CD4-positive, CD25-positive, alpha-beta regulatory T cell (primary cell): ENCODE measurements at regions not wholly inside any gene's neighbourhood (a gene's known extent, or its start where the extent isn't known, plus 50 kb on each side); places are given as distances from the start of the nearest gene placed in this dataset.

Experiments
- ATAC-seq, 2 donors: fragments of 150-1000 bp; cut with Tn5 transposase; one replicate each; pipeline ENCODE4 v1.10.0; 2021; ENCODE audit warnings: low read depth in 2 of 2, moderate number of reproducible peaks in 2 of 2, moderate library complexity in 1 of 2
- DNase-seq, 3 donors: peaks; one replicate each; pipeline versions ENCODE4 v3.0.0 to v3.0.0-alpha.2; 2012 to 2022; ENCODE audit warnings: mixed read lengths in 1 of 3
- H3K27ac ChIP-seq: one replicate; pipeline ENCODE4 v1.7.0; 2013; ENCODE audit warnings: mild to moderate bottlenecking, low read length; ENCODE audit not compliant: insufficient read depth, poor library complexity, severe bottlenecking
- H3K27me3 ChIP-seq: one replicate; pipeline ENCODE4 v1.7.0; 2013; ENCODE audit warnings: low read length; ENCODE audit not compliant: control insufficient read depth, insufficient read depth
- H3K36me3 ChIP-seq: one replicate; pipeline ENCODE4 v1.7.0; 2013; ENCODE audit warnings: mild to moderate bottlenecking, low read length, moderate library complexity; ENCODE audit not compliant: control insufficient read depth, insufficient read depth
- H3K4me1 ChIP-seq: 2 replicates; pipeline ENCODE4 v1.7.0; 2013; ENCODE audit warnings: mild to moderate bottlenecking, low read length; ENCODE audit not compliant: insufficient read depth, control insufficient read depth, poor library complexity, severe bottlenecking
- H3K4me3 ChIP-seq: one replicate; pipeline ENCODE4 v1.7.0; 2013; ENCODE audit warnings: low read depth, mild to moderate bottlenecking, low read length, moderate library complexity
- H3K9me3 ChIP-seq, 2 experiments: 1 replicate in 1 of 2; 2 replicates in 1 of 2; pipeline ENCODE4 v1.7.0; 2013; ENCODE audit warnings: low read length in 2 of 2, mild to moderate bottlenecking in 1 of 2, moderate library complexity in 1 of 2; ENCODE audit not compliant: control insufficient read depth in 2 of 2
- H3K27ac Mint-ChIP-seq, 3 donors: one replicate each; pipeline ENCODE4 v1.8.0; 2020 to 2022; ENCODE audit warnings: mild to moderate bottlenecking in 3 of 3, mixed read lengths in 3 of 3, moderate library complexity in 2 of 3
- H3K27me3 Mint-ChIP-seq: one replicate; pipeline ENCODE4 v1.8.0; 2022; ENCODE audit warnings: mild to moderate bottlenecking, mixed read lengths
- H3K36me3 Mint-ChIP-seq: one replicate; pipeline ENCODE4 v1.8.0; 2020; ENCODE audit warnings: mixed read lengths
- H3K4me1 Mint-ChIP-seq, 4 donors: one replicate each; pipeline ENCODE4 v1.8.0; 2020 to 2022; ENCODE audit warnings: mixed read lengths in 4 of 4, mild to moderate bottlenecking in 1 of 4
- H3K4me3 Mint-ChIP-seq, 4 donors: one replicate each; pipeline ENCODE4 v1.8.0; 2020 to 2022; ENCODE audit warnings: mild to moderate bottlenecking in 4 of 4, mixed read lengths in 4 of 4, moderate library complexity in 3 of 4
- H3K9me3 Mint-ChIP-seq, 7 donors: one replicate each; pipeline ENCODE4 v1.8.0; 2020 to 2022; ENCODE audit warnings: mixed read lengths in 7 of 7, mild to moderate bottlenecking in 3 of 7, moderate library complexity in 2 of 7

DNA sequence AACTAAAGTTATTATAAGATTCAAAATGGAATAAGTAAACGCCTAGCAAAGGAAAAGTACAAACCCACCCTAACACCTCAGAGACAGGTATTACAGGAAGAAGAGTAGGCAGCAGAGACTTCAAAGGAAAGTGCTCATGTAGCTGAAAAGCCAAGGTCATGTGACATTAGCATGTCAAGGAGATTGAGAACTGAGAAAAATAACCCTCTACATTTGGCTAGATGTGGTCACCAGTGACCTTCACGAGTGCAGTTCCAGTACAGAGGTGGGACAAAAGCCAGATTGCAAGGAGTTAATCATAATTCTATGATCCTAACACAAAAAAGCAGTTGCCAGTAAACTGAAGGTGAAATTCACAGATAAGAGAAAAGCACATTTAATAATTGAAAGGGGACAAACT lies 252.7 kb downstream of the ZEB2 start:
- H3K4me1 ChIP-seq, result peaks cover 8% of the 10 kb centered on the region
- H3K27me3 ChIP-seq, result no peaks in the 10 kb centered on the region
- no peaks in the 10 kb centered on the region for H3K36me3 ChIP-seq
- H3K27ac ChIP-seq, result no peak overlapping the region
- ATAC-seq, result peak; percentile 68 to 71
- H3K36me3 Mint-ChIP-seq, result no peaks in the 10 kb centered on the region
- H3K27me3 Mint-ChIP-seq, result no peaks in the 10 kb centered on the region
- H3K9me3 ChIP-seq, result no peaks in the 10 kb centered on the region
- DNase-seq, result peak in 2 of 3 donors; percentile 13 to 43
- H3K27ac Mint-ChIP-seq, result peak overlapping the region in 2 of 3 donors; percentile 28 to 78
- peaks cover 11 to 31% (median 22%) of the 10 kb centered on the region in 4 donors for H3K4me1 Mint-ChIP-seq
- H3K4me3 Mint-ChIP-seq, result peak overlapping the region in 1 of 4 donors; percentile 52
- peaks cover 0 to 3% (median 0%) of the 10 kb centered on the region in 7 donors for H3K9me3 Mint-ChIP-seq
- H3K4me3 ChIP-seq, result no peak overlapping the region

DNA sequence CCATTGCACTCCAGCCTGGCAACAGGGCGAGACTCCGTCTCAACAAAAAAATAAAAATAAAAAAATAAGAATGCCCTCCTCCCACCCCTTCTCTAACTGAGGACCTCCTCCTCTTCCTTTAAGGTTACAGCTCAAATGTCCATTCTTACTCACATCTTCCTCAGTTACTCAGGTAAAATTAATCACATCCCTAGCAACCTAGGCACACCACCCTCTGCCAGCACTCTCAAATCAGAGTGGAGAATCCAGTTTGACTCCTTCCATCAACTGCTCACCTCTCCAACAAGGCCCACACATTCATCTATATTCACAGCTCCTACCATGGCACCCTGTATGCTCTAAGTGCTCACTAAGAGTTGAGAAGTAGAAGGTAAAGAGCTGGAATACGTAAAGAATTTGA lies 254.3 kb downstream of the ZEB2 start:
- Mint-ChIP-seq H3K36me3 (no peaks in the 10 kb centered on the region), H3K4me3 (peak overlapping the region in 1 of 4 donors; percentile 27), H3K9me3 (peaks cover 0 to 3% (median 0%) of the 10 kb centered on the region in 7 donors), H3K4me1 (peaks cover 21 to 31% (median 26%) of the 10 kb centered on the region in 4 donors), H3K27ac (peak overlapping the region in 2 of 3 donors; percentile 22 to 32), H3K27me3 (no peaks in the 10 kb centered on the region)
- Histone ChIP-seq H3K27ac (no peak overlapping the region), H3K4me3 (no peak overlapping the region), H3K4me1 (peaks cover 11% of the 10 kb centered on the region), H3K9me3 (no peaks in the 10 kb centered on the region), H3K27me3 (no peaks in the 10 kb centered on the region), H3K36me3 (no peaks in the 10 kb centered on the region)
- DNase-seq, result no peak
- no peak for ATAC-seq

DNA sequence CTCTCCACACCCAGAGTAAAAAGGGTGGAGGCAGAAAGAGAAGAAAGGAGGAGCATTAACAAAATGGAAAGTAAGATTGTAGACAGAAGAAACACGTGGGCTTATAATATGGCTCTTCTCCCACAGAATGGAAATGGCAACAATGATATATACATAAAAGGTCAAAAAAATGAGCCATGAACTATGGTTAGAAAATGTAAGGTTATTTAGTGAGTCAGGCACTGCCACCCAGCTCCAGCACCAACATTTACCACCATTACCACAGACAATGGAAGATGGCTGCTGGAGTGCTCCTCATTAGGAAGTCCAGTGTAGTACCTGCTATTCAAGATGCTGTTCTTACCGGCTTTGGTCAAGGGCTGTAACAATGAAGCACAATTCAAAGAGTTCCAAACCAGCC lies 258.0 kb downstream of the ZEB2 start:
- no peak for ATAC-seq
- peaks cover 6% of the 10 kb centered on the region for H3K4me1 ChIP-seq
- Mint-ChIP-seq H3K9me3 (peaks cover 0 to 13% (median 5%) of the 10 kb centered on the region in 7 donors), H3K36me3 (peaks cover 7% of the 10 kb centered on the region), H3K4me1 (peaks cover 10 to 28% (median 21%) of the 10 kb centered on the region in 4 donors), H3K4me3 (no peak overlapping the region), H3K27ac (no peak overlapping the region), H3K27me3 (no peaks in the 10 kb centered on the region)
- H3K27ac ChIP-seq, result no peak overlapping the region
- DNase-seq, result no peak
- H3K9me3 ChIP-seq, result peaks cover 3 to 14% of the 10 kb centered on the region in 2 experiments
- H3K36me3 ChIP-seq, result no peaks in the 10 kb centered on the region
- no peaks in the 10 kb centered on the region for H3K27me3 ChIP-seq
- H3K4me3 ChIP-seq, result no peak overlapping the region

DNA sequence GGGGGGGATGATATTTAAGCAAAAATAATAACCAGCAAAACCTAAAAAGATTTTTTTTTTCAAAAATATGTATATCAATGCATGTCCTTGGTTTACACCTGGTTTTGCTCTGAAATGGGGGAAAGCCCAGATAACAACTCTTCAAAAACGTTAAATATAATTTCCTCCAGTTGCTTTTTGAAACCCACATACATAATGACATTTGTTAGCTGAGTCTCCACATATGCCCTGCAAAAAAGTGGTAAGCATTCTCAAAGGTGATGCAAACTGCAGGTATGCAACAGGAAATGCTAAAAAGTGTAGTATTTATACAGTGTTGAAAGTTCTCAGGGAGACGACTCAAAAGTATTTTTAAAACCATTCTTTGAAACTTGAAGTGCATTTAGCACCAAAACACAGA lies 258.6 kb downstream of the ZEB2 start:
- no peaks in the 10 kb centered on the region for H3K27me3 Mint-ChIP-seq
- H3K4me3 Mint-ChIP-seq, result no peak overlapping the region
- no peak overlapping the region for H3K4me3 ChIP-seq
- DNase-seq (no peak), ATAC-seq (no peak)
- H3K36me3 ChIP-seq, result no peaks in the 10 kb centered on the region
- no peak overlapping the region for H3K27ac ChIP-seq
- peaks cover 0 to 13% (median 6%) of the 10 kb centered on the region in 7 donors for H3K9me3 Mint-ChIP-seq
- peaks cover 7% of the 10 kb centered on the region for H3K36me3 Mint-ChIP-seq
- H3K27me3 ChIP-seq, result no peaks in the 10 kb centered on the region
- peaks cover 3 to 14% of the 10 kb centered on the region in 2 experiments for H3K9me3 ChIP-seq
- peaks cover 3% of the 10 kb centered on the region for H3K4me1 ChIP-seq
- peaks cover 10 to 26% (median 20%) of the 10 kb centered on the region in 4 donors for H3K4me1 Mint-ChIP-seq
- no peak overlapping the region for H3K27ac Mint-ChIP-seq

DNA sequence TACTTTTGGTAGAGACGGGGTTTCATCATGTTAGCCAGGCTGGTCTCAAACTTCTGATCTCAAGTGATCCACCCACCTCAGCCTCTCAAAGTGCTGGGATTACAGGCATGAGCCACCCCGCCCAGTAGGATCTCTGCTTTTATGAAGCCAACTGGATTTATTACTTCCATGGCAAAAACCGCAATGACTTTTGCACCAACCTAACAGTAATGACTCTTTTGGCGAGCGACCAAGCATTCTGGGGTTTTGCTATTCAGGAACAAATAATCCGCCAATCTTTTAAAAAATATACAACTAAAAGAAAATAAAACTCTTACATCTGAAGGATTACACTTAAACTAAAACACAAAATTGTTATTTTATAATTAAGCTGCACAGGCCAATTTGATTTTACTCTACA lies 260.6 kb downstream of the ZEB2 start:
- no peak for ATAC-seq
- DNase-seq, result no peak
- H3K27me3 ChIP-seq, result no peaks in the 10 kb centered on the region
- H3K36me3 Mint-ChIP-seq, result peaks cover 7% of the 10 kb centered on the region
- no peak overlapping the region for H3K4me3 ChIP-seq
- no peak overlapping the region for H3K27ac ChIP-seq
- H3K4me1 ChIP-seq, result peaks cover 3% of the 10 kb centered on the region
- H3K27me3 Mint-ChIP-seq, result no peaks in the 10 kb centered on the region
- no peaks in the 10 kb centered on the region for H3K36me3 ChIP-seq
- H3K4me3 Mint-ChIP-seq, result no peak overlapping the region
- H3K9me3 Mint-ChIP-seq, result peaks cover 0 to 21% (median 6%) of the 10 kb centered on the region in 7 donors
- peaks cover 14 to 15% of the 10 kb centered on the region in 2 experiments for H3K9me3 ChIP-seq
- H3K4me1 Mint-ChIP-seq, result peaks cover 10 to 29% (median 19%) of the 10 kb centered on the region in 4 donors
- no peak overlapping the region for H3K27ac Mint-ChIP-seq

DNA sequence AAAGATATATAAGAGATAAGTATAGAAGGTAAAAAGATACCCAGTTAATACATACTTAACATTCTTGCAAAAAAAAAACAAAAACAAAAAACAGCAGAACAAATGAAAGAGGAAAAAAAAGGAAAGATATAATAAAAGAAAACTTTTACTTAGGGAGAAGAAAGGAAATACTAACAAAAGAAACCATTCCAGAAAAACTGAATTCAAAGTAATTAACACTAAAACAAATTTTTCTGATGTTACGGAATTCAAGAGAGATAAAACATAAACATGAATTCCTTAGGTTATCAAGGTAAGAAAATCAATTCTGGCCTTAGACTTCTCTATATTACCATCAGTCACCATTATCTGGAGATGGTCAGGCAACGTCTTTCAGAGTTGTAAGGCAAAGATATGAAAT lies 261.8 kb downstream of the ZEB2 start:
- DNase-seq, result no peak
- Histone ChIP-seq H3K36me3 (no peaks in the 10 kb centered on the region), H3K27me3 (no peaks in the 10 kb centered on the region), H3K4me3 (no peak overlapping the region), H3K27ac (no peak overlapping the region), H3K9me3 (peaks cover 19 to 24% of the 10 kb centered on the region in 2 experiments), H3K4me1 (peaks cover 3% of the 10 kb centered on the region)
- Mint-ChIP-seq H3K9me3 (peaks cover 0 to 26% (median 6%) of the 10 kb centered on the region in 7 donors), H3K4me1 (peaks cover 10 to 29% (median 19%) of the 10 kb centered on the region in 4 donors), H3K4me3 (no peak overlapping the region), H3K36me3 (peaks cover 7% of the 10 kb centered on the region), H3K27ac (no peak overlapping the region), H3K27me3 (no peaks in the 10 kb centered on the region)
- no peak for ATAC-seq

DNA sequence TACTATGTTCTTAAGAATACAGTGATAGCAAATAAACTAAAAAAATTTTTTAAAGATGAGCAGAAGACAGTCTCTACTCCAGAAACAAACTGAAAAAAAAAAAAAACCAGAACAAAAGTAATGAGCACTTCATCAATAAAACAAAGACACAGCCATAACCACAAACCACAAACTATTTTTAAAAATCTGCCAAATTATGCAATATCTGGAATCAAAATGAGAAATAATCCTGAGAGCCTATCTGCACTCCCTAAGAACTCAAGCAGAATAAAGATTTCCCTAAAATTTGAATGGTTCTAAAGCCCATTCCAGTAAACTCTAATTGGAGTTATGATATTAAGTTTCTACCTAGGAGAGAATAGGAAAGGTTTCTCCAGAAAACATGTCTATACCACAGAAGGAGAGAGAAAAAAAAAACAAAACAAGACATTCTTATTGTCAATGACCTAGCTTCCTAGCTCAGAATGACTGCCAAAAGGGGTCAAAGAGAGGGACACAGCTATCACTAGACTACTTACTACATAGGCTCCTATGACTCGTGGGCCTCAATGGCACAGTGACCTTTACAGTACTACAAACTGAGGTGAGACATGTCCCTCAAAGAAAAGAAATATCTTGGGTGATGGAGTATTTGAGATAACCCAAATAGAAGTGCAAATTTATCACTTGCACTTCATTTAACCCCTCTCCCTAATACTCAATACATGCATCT lies 262.8 kb downstream of the ZEB2 start:
- Mint-ChIP-seq H3K4me3 (peak overlapping the region in 2 of 4 donors; percentile 39 to 51), H3K36me3 (peaks cover 7% of the 10 kb centered on the region), H3K27me3 (no peaks in the 10 kb centered on the region), H3K27ac (no peak overlapping the region), H3K9me3 (peaks cover 0 to 32% (median 12%) of the 10 kb centered on the region in 7 donors), H3K4me1 (peaks cover 10 to 29% (median 19%) of the 10 kb centered on the region in 4 donors)
- H3K27ac ChIP-seq, result no peak overlapping the region
- H3K4me3 ChIP-seq, result no peak overlapping the region
- H3K4me1 ChIP-seq, result peaks cover 3% of the 10 kb centered on the region
- H3K9me3 ChIP-seq, result peaks cover 23 to 34% of the 10 kb centered on the region in 2 experiments
- no peak for DNase-seq
- ATAC-seq, result no peak
- no peaks in the 10 kb centered on the region for H3K27me3 ChIP-seq
- H3K36me3 ChIP-seq, result no peaks in the 10 kb centered on the region
